HTR-8/SVneo (cell line): ENCODE measurements at regions not wholly inside any gene's neighbourhood (a gene's known extent, or its start where the extent isn't known, plus 50 kb on each side); places are given as distances from the start of the nearest gene placed in this dataset.

Experiments
- DNase-seq: peaks from one replicate; pipeline ENCODE4 v3.0.0; 2011; ENCODE audit warnings: low spot score, mixed read lengths; ENCODE audit not compliant: insufficient read length
- FAIRE-seq: peaks from 2 replicates; lab custom pipeline; 2011; peaks lifted over from hg19 to GRCh38; lab: Jason Lieb, UNC

- FAIRE-seq (no peak), DNase-seq (no peak)
These were observed 315.5 kb upstream of the OR4E1 start for GRCh38 chr14:21989090-21989489.

- no peak for FAIRE-seq
- no peak for DNase-seq
These were observed 314.8 kb upstream of the OR4E1 start for GRCh38 chr14:21988413-21988812.

GRCh38 chr14:21987937-21988336 lies 314.3 kb upstream of the OR4E1 start:
- no peak for FAIRE-seq
- no peak for DNase-seq

GRCh38 chr14:21985081-21985480 lies 311.5 kb upstream of the OR4E1 start:
- DNase-seq: no peak
- no peak for FAIRE-seq

- DNase-seq (no peak), FAIRE-seq (no peak)
These were observed 305.3 kb upstream of the OR4E1 start for GRCh38 chr14:21978999-21979314.

GRCh38 chr14:21978184-21978998 lies 304.8 kb upstream of the OR4E1 start:
- DNase-seq (peak; percentile 12), FAIRE-seq (no peak)

- DNase-seq: no peak
- no peak for FAIRE-seq
These were observed 301.1 kb upstream of the OR4E1 start for GRCh38 chr14:21974741-21975140.

GRCh38 chr14:21965042-21965441 lies 291.4 kb upstream of the OR4E1 start:
- DNase-seq: no peak
- FAIRE-seq: no peak

- FAIRE-seq (no peak), DNase-seq (no peak)
These were observed 290.6 kb upstream of the OR4E1 start for GRCh38 chr14:21964180-21964579.

GRCh38 chr14:21960636-21961035 lies 287.0 kb upstream of the OR4E1 start:
- DNase-seq (no peak), FAIRE-seq (no peak)

- no peak for DNase-seq
- FAIRE-seq: no peak
These were observed 268.3 kb upstream of the OR4E1 start for GRCh38 chr14:21941885-21942284.

- FAIRE-seq (no peak), DNase-seq (no peak)
These were observed 267.6 kb upstream of the OR4E1 start for GRCh38 chr14:21940887-21941856.

- FAIRE-seq (no peak), DNase-seq (no peak)
These were observed 266.2 kb upstream of the OR4E1 start for GRCh38 chr14:21939836-21940235.

- FAIRE-seq (no peak), DNase-seq (no peak)
These were observed 264.4 kb upstream of the OR4E1 start for GRCh38 chr14:21937996-21938395.

- no peak for FAIRE-seq
- no peak for DNase-seq
These were observed 260.1 kb upstream of the OR4E1 start for GRCh38 chr14:21933681-21934080.

GRCh38 chr14:21924479-21924878 lies 250.9 kb upstream of the OR4E1 start:
- DNase-seq (no peak), FAIRE-seq (no peak)

- FAIRE-seq (no peak), DNase-seq (no peak)
These were observed 250.2 kb upstream of the OR4E1 start for GRCh38 chr14:21923820-21924219.

GRCh38 chr14:21921453-21921852 lies 247.8 kb upstream of the OR4E1 start:
- FAIRE-seq (no peak), DNase-seq (no peak)

- FAIRE-seq (no peak), DNase-seq (peak; percentile 2)
These were observed 244.2 kb upstream of the OR4E1 start for GRCh38 chr14:21917699-21918436.

- FAIRE-seq: no peak
- no peak for DNase-seq
These were observed 242.2 kb upstream of the OR4E1 start for GRCh38 chr14:21915826-21916225.

- DNase-seq (peak; percentile 2), FAIRE-seq (no peak)
These were observed 240.1 kb upstream of the OR4E1 start for GRCh38 chr14:21913759-21914158.
